ENCODE measurements at regions not wholly inside any gene's neighbourhood (a gene's known extent, or its start where the extent isn't known, plus 50 kb on each side); places are given as distances from the start of the nearest gene placed in this dataset.

GRCh38 chr10:78336402-78336791, 302.7 kb downstream of the RPS24 start:
- no peaks in the 10 kb centered on the region for H3K9me3 ChIP-seq (ENCODE audit: control insufficient read depth in 4 of 4, insufficient read depth in 3 of 4, low read length in 3 of 4)
- WGBS, 2 donors, result 65 to 68% methylated on average over 2 of the region's 2 CpGs
- DNase-seq (no peak), ATAC-seq (ENCODE audit: insufficient read depth, low FRiP score) (no peak)
- H3K9ac ChIP-seq (ENCODE audit: insufficient read depth in 1 of 2, low read length in 2 of 2), result no peak overlapping the region
- no peaks in the 10 kb centered on the region for H3K36me3 ChIP-seq (ENCODE audit: control insufficient read depth in 4 of 4, insufficient read depth in 4 of 4, low read length in 4 of 4)
- no peaks in the 10 kb centered on the region for H3K27me3 ChIP-seq (ENCODE audit: control insufficient read depth in 3 of 3, insufficient read depth in 3 of 3, low read length in 2 of 3)
- TF ChIP-seq, protein P1, sequence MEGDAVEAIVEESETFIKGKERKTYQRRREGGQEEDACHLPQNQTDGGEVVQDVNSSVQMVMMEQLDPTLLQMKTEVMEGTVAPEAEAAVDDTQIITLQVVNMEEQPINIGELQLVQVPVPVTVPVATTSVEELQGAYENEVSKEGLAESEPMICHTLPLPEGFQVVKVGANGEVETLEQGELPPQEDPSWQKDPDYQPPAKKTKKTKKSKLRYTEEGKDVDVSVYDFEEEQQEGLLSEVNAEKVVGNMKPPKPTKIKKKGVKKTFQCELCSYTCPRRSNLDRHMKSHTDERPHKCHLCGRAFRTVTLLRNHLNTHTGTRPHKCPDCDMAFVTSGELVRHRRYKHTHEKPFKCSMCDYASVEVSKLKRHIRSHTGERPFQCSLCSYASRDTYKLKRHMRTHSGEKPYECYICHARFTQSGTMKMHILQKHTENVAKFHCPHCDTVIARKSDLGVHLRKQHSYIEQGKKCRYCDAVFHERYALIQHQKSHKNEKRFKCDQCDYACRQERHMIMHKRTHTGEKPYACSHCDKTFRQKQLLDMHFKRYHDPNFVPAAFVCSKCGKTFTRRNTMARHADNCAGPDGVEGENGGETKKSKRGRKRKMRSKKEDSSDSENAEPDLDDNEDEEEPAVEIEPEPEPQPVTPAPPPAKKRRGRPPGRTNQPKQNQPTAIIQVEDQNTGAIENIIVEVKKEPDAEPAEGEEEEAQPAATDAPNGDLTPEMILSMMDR (IDR thresholded peaks at IDR 0.05; ENCODE audit: control extremely low read depth, extremely low read depth), result no peak
- H3K4me1 ChIP-seq (ENCODE audit: control insufficient read depth in 5 of 5, insufficient read depth in 5 of 5, low read length in 5 of 5), result peaks cover 0 to 17% (median 8%) of the 10 kb centered on the region in 5 donors
- peak overlapping the region in 1 of 2 donors; percentile 1 for H3K27ac ChIP-seq (ENCODE audit: low read depth in 1 of 2, low read length in 1 of 2)
- no peak overlapping the region for H3K4me3 ChIP-seq

- DNase-seq (no peak), ATAC-seq (ENCODE audit: insufficient read depth, low FRiP score) (no peak)
- H3K27me3 ChIP-seq (ENCODE audit: control insufficient read depth in 3 of 3, insufficient read depth in 3 of 3, low read length in 2 of 3), result no peaks in the 10 kb centered on the region
- H3K9me3 ChIP-seq (ENCODE audit: control insufficient read depth in 4 of 4, insufficient read depth in 3 of 4, low read length in 3 of 4), result no peaks in the 10 kb centered on the region
- no peaks in the 10 kb centered on the region for H3K36me3 ChIP-seq (ENCODE audit: control insufficient read depth in 4 of 4, insufficient read depth in 4 of 4, low read length in 4 of 4)
- H3K9ac ChIP-seq (ENCODE audit: insufficient read depth in 1 of 2, low read length in 2 of 2), result no peak overlapping the region
- TF ChIP-seq, protein P1 (IDR thresholded peaks at IDR 0.05; ENCODE audit: control extremely low read depth, extremely low read depth), result no peak
- no peak overlapping the region for H3K4me3 ChIP-seq
- peaks cover 0 to 17% (median 8%) of the 10 kb centered on the region in 5 donors for H3K4me1 ChIP-seq (ENCODE audit: control insufficient read depth in 5 of 5, insufficient read depth in 5 of 5, low read length in 5 of 5)
- H3K27ac ChIP-seq (ENCODE audit: low read depth in 1 of 2, low read length in 1 of 2), result no peak overlapping the region
- WGBS, 2 donors, result 71 to 88% methylated on average over 4 of the region's 4 CpGs
Observed at GRCh38 chr10:78337016-78337415, 303.4 kb downstream of the RPS24 start.

- ATAC-seq (ENCODE audit: insufficient read depth, low FRiP score), result no peak
- DNase-seq, result no peak
- Histone ChIP-seq H3K4me3 (no peak overlapping the region), H3K9ac (ENCODE audit: insufficient read depth in 1 of 2, low read length in 2 of 2) (no peak overlapping the region), H3K4me1 (ENCODE audit: control insufficient read depth in 5 of 5, insufficient read depth in 5 of 5, low read length in 5 of 5) (peaks cover 0 to 17% (median 8%) of the 10 kb centered on the region in 5 donors), H3K36me3 (ENCODE audit: control insufficient read depth in 4 of 4, insufficient read depth in 4 of 4, low read length in 4 of 4) (no peaks in the 10 kb centered on the region), H3K27me3 (ENCODE audit: control insufficient read depth in 3 of 3, insufficient read depth in 3 of 3, low read length in 2 of 3) (no peaks in the 10 kb centered on the region), H3K27ac (ENCODE audit: low read depth in 1 of 2, low read length in 1 of 2) (no peak overlapping the region), H3K9me3 (ENCODE audit: control insufficient read depth in 4 of 4, insufficient read depth in 3 of 4, low read length in 3 of 4) (no peaks in the 10 kb centered on the region)
- TF ChIP-seq, protein P1 (IDR thresholded peaks at IDR 0.05; ENCODE audit: control extremely low read depth, extremely low read depth), result no peak
- 90 to 91% methylated on average over 10 of the region's 10 CpGs for WGBS, 2 donors
Observed at GRCh38 chr10:78337646-78338391, 304.2 kb downstream of the RPS24 start.

Data from lung (tissue), 11 donors.